Transverse colon (tissue), 4 donors: ENCODE measurements at regions not wholly inside any gene's neighbourhood (a gene's known extent, or its start where the extent isn't known, plus 50 kb on each side); places are given as distances from the start of the nearest gene placed in this dataset.

Experiments used
- DNase-seq: peaks from one replicate; pipeline ENCODE4 v3.0.0-alpha.2; 2019
- H3K27ac ChIP-seq, 4 donors: fragments of 200-600 bp; sonication (generic); 2 replicates each; pipeline ENCODE4 v1.5.1; 2016 to 2018; ENCODE audit warnings: inconsistent platforms in 4 of 4
- H3K27me3 ChIP-seq: fragments of 200-600 bp; sonication (generic); 2 replicates; pipeline ENCODE4 v1.5.1; 2017; ENCODE audit warnings: inconsistent platforms
- H3K36me3 ChIP-seq, 4 donors: fragments of 200-600 bp; sonication (generic); 2 replicates each; pipeline ENCODE4 v1.5.1; 2017 to 2019; ENCODE audit warnings: inconsistent platforms in 4 of 4
- H3K4me1 ChIP-seq, 4 donors: fragments of 200-600 bp; sonication (generic); 2 replicates each; pipeline ENCODE4 v1.5.1; 2017 to 2020; ENCODE audit warnings: inconsistent platforms in 4 of 4
- H3K4me3 ChIP-seq, 4 donors: fragments of 200-600 bp; sonication (generic); 1 replicate in 1 of 4; 2 replicates in 3 of 4; pipeline versions ENCODE4 v1.5.1 to v1.6.1; 2017 to 2019; ENCODE audit warnings: inconsistent platforms in 4 of 4
- H3K9me3 ChIP-seq, 2 donors: fragments of 200-600 bp; sonication (generic); 2 replicates each; pipeline ENCODE4 v1.5.1; 2017 to 2019; ENCODE audit warnings: inconsistent platforms in 2 of 2
- CTCF ChIP-seq, 5 experiments: fragments of 200-600 bp in 3 of 5; fragments of 450-650 bp in 2 of 5; sonication (generic) in 3 of 5; IDR thresholded peaks; 1 replicate in 2 of 5; 2 replicates in 3 of 5; pipeline ENCODE4 v1.5.1; 2016 to 2017; ENCODE audit warnings: antibody characterized with exemption in 5 of 5, inconsistent platforms in 3 of 5, mild to moderate bottlenecking in 2 of 5, moderate library complexity in 1 of 5
- EP300 ChIP-seq: sonication (generic); formaldehyde crosslinking; IDR thresholded peaks from one replicate; pipeline ENCODE4 v1.6.1; 2017; ENCODE audit warnings: antibody characterized with exemption, low read depth
- POLR2A ChIP-seq: fragments of 450-650 bp; IDR thresholded peaks from one replicate; pipeline ENCODE4 v1.6.1; 2016; ENCODE audit warnings: antibody characterized with exemption, mild to moderate bottlenecking, moderate library complexity
- POLR2AphosphoS5 ChIP-seq, 3 donors: sonication (generic); formaldehyde crosslinking; IDR thresholded peaks; one replicate each; pipeline ENCODE4 v1.6.1; 2016; ENCODE audit warnings: antibody characterized with exemption in 3 of 3
- WGBS, 2 donors: methylation state at CpG; one replicate each; pipeline ENCODE4 v1.1.5; 2018; ENCODE audit warnings: low coverage in 1 of 2; 5-methylcytosine and 5-hydroxymethylcytosine counted together
- in situ Hi-C, 4 donors: fragments of 200-750 bp; cut with MboI; loops; one replicate each; pipeline versions ENCODE4 v1.15.0 to v1.15.1; 2017; ENCODE audit warnings: low sequenced_read_pairs in 3 of 4, low pct_ligation_motif_present in 1 of 4, low pct_unique_long_range_greater_than_20kb in 1 of 4
- intact Hi-C: fragments of 100-400 bp; cut with DNase I; formaldehyde crosslinking; loops from one replicate; pipeline ENCODE4 v1.15.1; 2023; ENCODE audit warnings: low total_unique reads

GRCh38 chr5:73233053-73233460, 60.1 kb downstream of the TMEM174 start:
- Histone ChIP-seq H3K27ac (no peak overlapping the region), H3K27me3 (peaks cover 99% of the 10 kb centered on the region), H3K36me3 (no peaks in the 10 kb centered on the region), H3K4me3 (peak overlapping the region in 2 of 4 donors; percentile 35 to 49), H3K9me3 (no peaks in the 10 kb centered on the region), H3K4me1 (peaks cover 9 to 26% (median 23%) of the 10 kb centered on the region in 4 donors)
- intact Hi-C loops (no loop called here), in situ Hi-C loops (loop anchor here in 1 of 4 donors (25.0 kb wide), 1 partner anchor 204 kb away; the partner anchor contains the start of gene FOXD1)
- 23% methylated on average over 17 of the region's 17 CpGs; no CpG with 5 or more reads in 1 of the 2 donors for WGBS, 2 donors
- DNase-seq = no peak
- TF ChIP-seq CTCF (IDR thresholded peaks at IDR 0.05) = no peak
- no peak for TF ChIP-seq POLR2AphosphoS5 (IDR thresholded peaks at IDR 0.05)
- no peak for TF ChIP-seq POLR2A
- TF ChIP-seq EP300 = no peak

- no peak for DNase-seq
- Histone ChIP-seq H3K9me3 (no peaks in the 10 kb centered on the region), H3K27me3 (peaks cover 99% of the 10 kb centered on the region), H3K4me3 (no peak overlapping the region), H3K4me1 (peaks cover 9 to 26% (median 23%) of the 10 kb centered on the region in 4 donors), H3K27ac (no peak overlapping the region), H3K36me3 (no peaks in the 10 kb centered on the region)
- in situ Hi-C loops = loop anchor here in 1 of 4 donors (25.0 kb wide), 1 partner anchor 205 kb away; the partner anchor contains the start of gene FOXD1
- no peak for TF ChIP-seq EP300
- intact Hi-C loops = no loop called here
- 35% methylated on average over 39 of the region's 39 CpGs; no CpG with 5 or more reads in 1 of the 2 donors for WGBS, 2 donors
Observed at GRCh38 chr5:73232266-73233041, 59.5 kb downstream of the TMEM174 start.

GRCh38 chr5:73231246-73231778, 58.3 kb downstream of the TMEM174 start:
- no peaks in the 10 kb centered on the region for H3K9me3 ChIP-seq
- intact Hi-C loops (no loop called here), in situ Hi-C loops (loop anchor here in 1 of 4 donors (25.0 kb wide), 1 partner anchor 206 kb away; the partner anchor contains the start of gene FOXD1)
- H3K4me3 ChIP-seq = no peak overlapping the region
- H3K4me1 ChIP-seq = peaks cover 9 to 26% (median 23%) of the 10 kb centered on the region in 4 donors
- WGBS, 2 donors = 48 to 55% methylated on average over 4 of the region's 4 CpGs
- no peak for DNase-seq
- H3K27ac ChIP-seq = no peak overlapping the region
- peaks cover 99% of the 10 kb centered on the region for H3K27me3 ChIP-seq
- no peaks in the 10 kb centered on the region for H3K36me3 ChIP-seq
- no peak for TF ChIP-seq POLR2A
- TF ChIP-seq CTCF (IDR thresholded peaks at IDR 0.05) = no peak
- no peak for TF ChIP-seq EP300
- TF ChIP-seq POLR2AphosphoS5 (IDR thresholded peaks at IDR 0.05) = no peak

- intact Hi-C loops (no loop called here), in situ Hi-C loops (loop anchor here in 1 of 4 donors (25.0 kb wide), 1 partner anchor 207 kb away; the partner anchor contains the start of gene FOXD1)
- Histone ChIP-seq H3K27ac (no peak overlapping the region), H3K4me1 (peaks cover 9 to 26% (median 23%) of the 10 kb centered on the region in 4 donors), H3K27me3 (peaks cover 99% of the 10 kb centered on the region), H3K4me3 (no peak overlapping the region), H3K9me3 (no peaks in the 10 kb centered on the region), H3K36me3 (no peaks in the 10 kb centered on the region)
- DNase-seq = no peak
- TF ChIP-seq EP300 = no peak
- TF ChIP-seq POLR2AphosphoS5 (IDR thresholded peaks at IDR 0.05) = no peak
- TF ChIP-seq POLR2A = no peak
- no peak for TF ChIP-seq CTCF (IDR thresholded peaks at IDR 0.05)
- WGBS, 2 donors = 33% methylated on average over 58 of the region's 58 CpGs; no CpG with 5 or more reads in 1 of the 2 donors
Observed at GRCh38 chr5:73230264-73231245, 57.6 kb downstream of the TMEM174 start.
